Thymus (tissue), 11 donors: ENCODE measurements at regions not wholly inside any gene's neighbourhood (a gene's known extent, or its start where the extent isn't known, plus 50 kb on each side); places are given as distances from the start of the nearest gene placed in this dataset.
"Not testable (repeated sequence)": the region's sequence is repeated elsewhere in the genome, so short reads cannot be mapped to it uniquely, and the experiment has no call there.

Experiments used
- DNase-seq, 9 donors: peaks; one replicate each; pipeline ENCODE4 v3.0.0-alpha.2; 2013; ENCODE audit warnings: low spot score in 9 of 9, low read depth in 6 of 9, missing footprints in 1 of 9
- H3K27ac ChIP-seq, 2 donors: one replicate each; pipeline ENCODE4 v1.5.1; 2013; ENCODE audit warnings: control low read depth in 1 of 2, low read depth in 1 of 2, low read length in 1 of 2, mild to moderate bottlenecking in 1 of 2, moderate library complexity in 1 of 2
- H3K27me3 ChIP-seq, 2 donors: one replicate each; pipeline ENCODE4 v1.5.1; 2013; ENCODE audit warnings: low read length in 1 of 2; ENCODE audit not compliant: control insufficient read depth in 2 of 2, insufficient read depth in 1 of 2
- H3K36me3 ChIP-seq, 2 donors: one replicate each; pipeline ENCODE4 v1.5.1; 2013; ENCODE audit warnings: low read length in 1 of 2, mild to moderate bottlenecking in 1 of 2, moderate library complexity in 1 of 2; ENCODE audit not compliant: control insufficient read depth in 2 of 2, insufficient read depth in 2 of 2
- H3K4me1 ChIP-seq, 2 donors: one replicate each; pipeline ENCODE4 v1.5.1; 2013; ENCODE audit warnings: low read length in 2 of 2; ENCODE audit not compliant: control insufficient read depth in 2 of 2, insufficient read depth in 2 of 2
- H3K4me3 ChIP-seq, 2 donors: one replicate each; pipeline ENCODE4 v1.5.1; 2013; ENCODE audit warnings: low read length in 2 of 2, control low read depth in 1 of 2, mild to moderate bottlenecking in 1 of 2
- H3K9me3 ChIP-seq, 2 donors: one replicate each; pipeline ENCODE4 v1.5.1; 2013; ENCODE audit warnings: low read length in 1 of 2, mild to moderate bottlenecking in 1 of 2; ENCODE audit not compliant: control insufficient read depth in 2 of 2, insufficient read depth in 1 of 2
- WGBS: extraction: QIAGEN DNeasy Blood & Tissue Kit; methylation state at CpG from one replicate; pipeline ENCODE4 v1.1.7; 2013; 5-methylcytosine and 5-hydroxymethylcytosine counted together
- donor health status: healthy.

- Histone ChIP-seq H3K4me3 (no peak overlapping the region), H3K4me1 (no peaks in the 10 kb centered on the region), H3K27me3 (no peaks in the 10 kb centered on the region), H3K9me3 (no peaks in the 10 kb centered on the region), H3K36me3 (no peaks in the 10 kb centered on the region), H3K27ac (no peak overlapping the region)
- 93% methylated on average over 3 of the region's 3 CpGs for WGBS
- DNase-seq = no peak
Observed at GRCh38 chr10:35961501-35961900, 319.4 kb upstream of the FZD8 start.

DNA sequence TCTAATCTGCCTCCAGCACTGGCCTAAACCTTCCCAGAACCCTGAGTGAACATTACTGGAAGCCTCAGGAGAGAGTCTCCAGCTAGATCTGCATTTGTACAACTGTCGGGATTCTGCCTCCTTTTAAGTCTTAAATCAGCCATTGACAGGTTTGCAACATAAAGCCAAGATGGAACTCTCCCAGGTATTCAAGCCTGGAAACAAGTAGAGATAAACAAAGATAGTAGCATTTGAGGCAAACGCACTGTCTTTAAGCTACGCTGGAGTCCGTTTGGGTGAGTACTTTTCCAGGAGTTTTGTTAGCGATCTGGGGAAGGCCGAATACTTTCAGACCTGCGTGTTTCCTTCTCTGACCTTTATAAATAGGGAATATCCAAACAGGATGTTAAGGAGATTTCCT, 317.2 kb upstream of the FZD8 start:
- Histone ChIP-seq H3K27ac (no peak overlapping the region), H3K36me3 (no peaks in the 10 kb centered on the region), H3K27me3 (no peaks in the 10 kb centered on the region), H3K4me1 (no peaks in the 10 kb centered on the region), H3K4me3 (no peak overlapping the region), H3K9me3 (no peaks in the 10 kb centered on the region)
- WGBS = 87% methylated on average over 7 of the region's 7 CpGs
- DNase-seq = no peak

DNA sequence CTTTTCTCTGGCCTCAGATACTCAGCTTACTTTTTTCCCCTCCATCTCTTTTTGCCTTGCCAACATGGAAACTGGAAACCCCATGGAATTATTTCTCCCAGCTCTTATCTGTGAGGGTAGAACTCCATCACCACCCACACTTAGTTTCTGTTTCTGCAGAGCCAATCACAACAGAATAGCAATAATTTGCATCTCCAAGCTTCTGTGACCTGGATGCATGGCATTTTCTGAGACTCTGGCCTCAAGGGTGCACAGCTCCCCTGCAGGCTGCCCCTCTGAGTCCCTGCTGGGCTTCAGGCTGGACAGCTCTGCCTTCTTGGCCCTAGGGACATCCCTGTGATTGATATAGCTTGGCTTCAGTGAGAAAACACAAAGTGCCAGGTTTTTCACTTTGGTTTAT, 316.5 kb upstream of the FZD8 start:
- H3K4me3 ChIP-seq, DNase-seq, H3K4me1 ChIP-seq, H3K27me3 ChIP-seq, H3K27ac ChIP-seq, H3K9me3 ChIP-seq, H3K36me3 ChIP-seq: not testable (repeated sequence)

- 96% methylated on average over 5 of the region's 5 CpGs for WGBS
- Histone ChIP-seq H3K27me3 (no peaks in the 10 kb centered on the region), H3K27ac (no peak overlapping the region), H3K4me3 (no peak overlapping the region), H3K9me3 (no peaks in the 10 kb centered on the region), H3K36me3 (no peaks in the 10 kb centered on the region), H3K4me1 (no peaks in the 10 kb centered on the region)
- DNase-seq = no peak
Observed at GRCh38 chr10:35950701-35951100, 308.6 kb upstream of the FZD8 start.

- Histone ChIP-seq H3K27ac (no peak overlapping the region), H3K4me3 (no peak overlapping the region), H3K4me1 (no peaks in the 10 kb centered on the region), H3K9me3 (no peaks in the 10 kb centered on the region), H3K27me3 (no peaks in the 10 kb centered on the region), H3K36me3 (no peaks in the 10 kb centered on the region)
- DNase-seq = no peak
- WGBS = 90% methylated on average over 8 of the region's 8 CpGs
Observed at GRCh38 chr10:35950226-35950625, 308.1 kb upstream of the FZD8 start.

DNA sequence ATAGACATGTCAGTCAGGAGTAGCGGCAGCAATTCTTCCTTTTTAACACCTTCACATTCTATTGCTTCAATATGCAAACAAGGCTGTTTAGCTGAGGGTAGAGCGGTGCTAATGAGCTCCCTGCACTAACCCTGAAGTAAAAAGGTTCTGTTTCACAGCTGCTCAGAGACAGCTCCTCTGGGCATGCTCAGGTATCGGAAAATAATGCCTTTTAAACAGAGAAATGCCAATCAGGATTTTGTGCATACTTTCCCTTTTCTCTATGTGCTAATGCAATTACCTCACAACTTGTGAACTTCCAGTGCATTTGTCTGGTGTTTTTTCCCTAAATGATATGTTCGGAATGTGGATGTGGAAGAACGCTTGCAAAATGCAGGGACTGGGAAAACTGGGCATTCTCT, 307.7 kb upstream of the FZD8 start:
- Histone ChIP-seq H3K36me3 (no peaks in the 10 kb centered on the region), H3K9me3 (no peaks in the 10 kb centered on the region), H3K27me3 (no peaks in the 10 kb centered on the region), H3K4me1 (no peaks in the 10 kb centered on the region), H3K4me3 (no peak overlapping the region), H3K27ac (no peak overlapping the region)
- no peak for DNase-seq
- WGBS = 92% methylated on average over 5 of the region's 5 CpGs

DNA sequence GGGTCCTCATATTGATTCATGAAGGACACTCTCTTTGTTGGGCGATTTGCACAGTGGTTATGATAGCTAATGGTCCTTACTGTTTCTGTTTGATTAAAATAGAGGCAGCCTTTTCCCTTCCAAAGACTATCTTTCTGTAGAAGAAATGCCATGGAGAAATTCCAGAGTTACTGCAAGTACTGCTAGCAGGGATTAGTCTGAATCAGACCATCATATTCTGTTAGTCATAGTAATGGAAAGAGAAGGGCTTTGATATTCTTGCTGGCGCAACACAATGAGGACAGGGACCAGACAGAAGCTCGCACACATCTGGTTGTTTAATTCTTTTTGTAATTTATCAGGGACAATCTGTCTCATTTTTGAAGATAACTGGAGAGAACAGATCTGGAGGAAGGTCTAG, 304.5 kb upstream of the FZD8 start:
- no peak for DNase-seq
- H3K27me3 ChIP-seq = no peaks in the 10 kb centered on the region
- no peaks in the 10 kb centered on the region for H3K36me3 ChIP-seq
- 96% methylated on average over 3 of the region's 3 CpGs for WGBS
- H3K27ac ChIP-seq = no peak overlapping the region
- no peak overlapping the region for H3K4me3 ChIP-seq
- no peaks in the 10 kb centered on the region for H3K4me1 ChIP-seq
- H3K9me3 ChIP-seq = no peaks in the 10 kb centered on the region

DNA sequence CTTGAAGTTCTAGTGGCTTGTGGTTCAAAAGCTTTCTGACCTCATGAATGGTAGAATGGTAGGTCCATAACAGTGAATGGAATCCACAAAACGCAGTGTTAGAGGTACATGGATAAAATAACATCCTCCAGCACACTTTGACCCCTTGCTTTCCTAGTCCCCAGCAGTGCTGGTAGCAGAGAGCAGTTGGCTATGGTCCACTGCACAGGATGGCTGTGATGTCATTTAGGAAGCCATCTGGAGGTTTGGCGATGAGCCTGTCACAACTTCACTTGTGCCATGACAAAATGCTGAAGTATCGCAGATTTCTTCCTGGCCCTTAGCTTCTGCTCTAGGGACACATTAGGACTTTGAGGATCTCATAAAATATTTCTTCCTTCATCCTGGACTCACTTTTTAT, 300.0 kb upstream of the FZD8 start:
- H3K27ac ChIP-seq = no peak overlapping the region
- H3K36me3 ChIP-seq = no peaks in the 10 kb centered on the region
- no peaks in the 10 kb centered on the region for H3K27me3 ChIP-seq
- 89% methylated on average over 3 of the region's 3 CpGs for WGBS
- H3K9me3 ChIP-seq = no peaks in the 10 kb centered on the region
- no peaks in the 10 kb centered on the region for H3K4me1 ChIP-seq
- no peak overlapping the region for H3K4me3 ChIP-seq
- DNase-seq = no peak

DNA sequence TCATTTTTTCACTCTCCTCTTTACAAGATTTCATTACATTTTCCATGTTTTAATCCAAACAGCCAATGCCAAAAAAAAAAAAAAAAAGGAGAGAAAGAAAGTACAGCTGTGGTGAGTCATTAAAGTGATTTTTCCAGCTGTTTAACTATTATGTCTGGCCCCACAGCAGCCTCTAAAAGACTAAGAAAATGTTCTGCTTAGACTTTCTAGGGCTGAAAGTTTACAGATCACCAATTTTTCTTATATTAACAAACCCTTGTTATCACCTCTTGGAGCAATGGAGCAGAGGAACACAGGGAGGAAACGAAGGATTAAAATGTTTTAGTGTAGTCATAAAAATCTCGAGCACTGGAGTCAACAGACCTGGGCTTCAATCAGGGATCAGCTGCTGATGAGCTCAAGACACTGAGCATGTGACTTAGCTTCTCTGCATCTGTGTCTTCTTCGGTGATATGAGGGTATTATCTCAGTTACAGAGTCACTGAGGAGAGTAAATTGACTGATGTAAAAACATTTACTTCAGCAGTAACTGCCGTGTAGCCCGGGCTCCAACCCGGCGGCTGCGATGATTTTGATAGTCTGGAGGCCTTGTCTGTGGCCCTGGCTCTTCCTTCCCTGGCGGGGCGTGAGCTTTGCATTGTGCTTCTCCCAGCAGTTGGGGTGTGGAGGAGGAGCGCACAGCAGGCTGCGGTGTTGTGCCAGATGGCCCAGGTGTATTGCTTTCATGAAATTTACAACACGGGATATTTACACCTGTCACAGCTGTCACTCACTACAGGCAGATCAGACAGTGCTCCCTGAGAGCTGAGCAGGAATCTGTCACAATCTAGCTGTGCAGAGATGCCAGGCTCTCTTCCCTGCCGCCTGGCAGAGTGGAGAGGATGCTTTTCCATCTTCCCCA, 298.3 kb upstream of the FZD8 start:
- WGBS = 68% methylated on average over 14 of the region's 14 CpGs
- Histone ChIP-seq H3K27ac (peak overlapping the region in 1 of 2 donors; percentile 47), H3K9me3 (no peaks in the 10 kb centered on the region), H3K4me3 (no peak overlapping the region), H3K27me3 (no peaks in the 10 kb centered on the region), H3K36me3 (no peaks in the 10 kb centered on the region), H3K4me1 (no peaks in the 10 kb centered on the region)
- no peak for DNase-seq
